Upper lobe of left lung (tissue), 4 donors: ENCODE measurements at regions not wholly inside any gene's neighbourhood (a gene's known extent, or its start where the extent isn't known, plus 50 kb on each side); places are given as distances from the start of the nearest gene placed in this dataset.

Experiments used
- CTCF ChIP-seq, 6 experiments: fragments of 450-650 bp in 4 of 6; fragments of 200-600 bp in 2 of 6; sonication (generic) in 2 of 6; IDR thresholded peaks; one replicate each; pipeline ENCODE4 v1.5.1; 2016 to 2019; ENCODE audit warnings: antibody characterized with exemption in 6 of 6
- POLR2A ChIP-seq, 4 donors: fragments of 450-650 bp; IDR thresholded peaks; one replicate each; pipeline ENCODE4 v1.5.1; 2016 to 2017; ENCODE audit warnings: antibody characterized with exemption in 4 of 4, mild to moderate bottlenecking in 2 of 4
- POLR2AphosphoS5 ChIP-seq, 2 donors: sonication (generic); formaldehyde crosslinking; IDR thresholded peaks; one replicate each; pipeline ENCODE4 v1.5.1; 2017; ENCODE audit warnings: antibody characterized with exemption in 2 of 2

GRCh38 chr2:234310166-234310565 is 186.7 kb downstream of the ARL4C start:
- TF ChIP-seq POLR2AphosphoS5 (IDR thresholded peaks at IDR 0.05) (no peak), CTCF (IDR thresholded peaks at IDR 0.05) (no peak), POLR2A (IDR thresholded peaks at IDR 0.05) (no peak)
